Astrocyte (in vitro differentiated cells and primary cell): ENCODE measurements at regions not wholly inside any gene's neighbourhood (a gene's known extent, or its start where the extent isn't known, plus 50 kb on each side); places are given as distances from the start of the nearest gene placed in this dataset.

ENCODE experiments used
- CTCF ChIP-seq: IDR thresholded peaks from 2 replicates; pipeline ENCODE4 v1.5.1; 2011; ENCODE audit warnings: low read depth, mild to moderate bottlenecking, inconsistent platforms, low read length, moderate library complexity; ENCODE audit not compliant: insufficient read depth
- EZH2 ChIP-seq: IDR thresholded peaks from 2 replicates; pipeline ENCODE4 v1.6.1; 2012; ENCODE audit warnings: mild to moderate bottlenecking, low read length, inconsistent platforms; ENCODE audit not compliant: insufficient read depth

- TF ChIP-seq CTCF (no peak), EZH2 (no peak)
Measured at GRCh38 chr18:71673498-71673897, 870.6 kb downstream of the CBLN2 start.
